SH-SY5Y (cell line): ENCODE measurements at regions not wholly inside any gene's neighbourhood (a gene's known extent, or its start where the extent isn't known, plus 50 kb on each side); places are given as distances from the start of the nearest gene placed in this dataset.

Experiments
- GATA2 ChIP-seq: IDR thresholded peaks from 2 replicates; pipeline ENCODE4 v1.6.1; 2011; ENCODE audit warnings: mild to moderate bottlenecking, low read depth, low read length
- GATA3 ChIP-seq: IDR thresholded peaks from 2 replicates; pipeline ENCODE4 v1.6.1; 2011; ENCODE audit warnings: low read depth, mild to moderate bottlenecking, low read length, moderate library complexity

- no peak for TF ChIP-seq GATA2
- no peak for TF ChIP-seq GATA3
Observed at GRCh38 chr4:137122876-137123275, 409.4 kb downstream of the PCDH18 start.
